HG03159 (cell line): ENCODE measurements at regions not wholly inside any gene's neighbourhood (a gene's known extent, or its start where the extent isn't known, plus 50 kb on each side); places are given as distances from the start of the nearest gene placed in this dataset.

Experiments used
- ATAC-seq: cut with Tn5 transposase; IDR thresholded peaks from one replicate; pipeline ENCODE4 v1.9.1; 2021; ENCODE audit warnings: mild to moderate bottlenecking, moderate library complexity; ENCODE audit not compliant: unreplicated experiment

DNA sequence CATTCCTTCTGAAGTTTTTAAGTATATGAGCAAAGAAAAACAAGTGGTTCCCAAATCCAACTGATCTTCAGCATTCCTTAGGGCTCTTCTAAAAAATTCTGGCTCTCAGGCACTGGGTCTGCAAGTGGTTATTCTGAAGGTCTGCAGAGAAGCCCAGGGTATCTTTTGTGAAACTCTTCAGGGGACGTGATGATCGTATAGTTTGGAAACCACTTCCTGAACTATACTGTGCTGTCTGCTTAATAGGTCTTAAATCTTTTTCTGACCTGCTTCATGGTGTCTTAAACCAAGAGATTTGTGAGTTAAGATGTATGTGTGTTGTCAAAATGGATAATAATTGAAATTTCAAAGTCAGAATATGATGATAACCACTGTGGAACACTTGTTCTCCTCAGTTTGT is 115.5 kb downstream of the LHX9 start:
- ATAC-seq, result no peak

DNA sequence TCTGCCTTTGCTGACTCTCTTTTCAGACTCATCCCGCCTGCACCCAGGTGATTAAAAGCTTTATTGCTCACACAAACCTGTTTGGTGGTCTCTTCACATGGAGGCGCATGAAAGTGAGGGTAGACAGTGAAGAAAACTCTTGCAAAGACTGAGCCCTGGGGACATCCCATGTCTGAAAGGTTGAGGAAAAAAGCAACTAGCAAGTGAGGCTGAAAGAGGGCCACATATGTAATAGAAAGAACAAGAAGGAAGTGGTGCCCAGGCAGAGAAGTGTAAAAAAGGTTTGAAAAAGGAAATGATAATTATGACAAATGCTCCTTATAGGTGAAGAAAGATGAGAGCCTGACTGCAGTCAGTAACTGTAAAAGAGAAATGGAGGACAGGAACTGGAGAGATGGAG is 115.9 kb upstream of the NEK7 start:
- no peak for ATAC-seq

DNA sequence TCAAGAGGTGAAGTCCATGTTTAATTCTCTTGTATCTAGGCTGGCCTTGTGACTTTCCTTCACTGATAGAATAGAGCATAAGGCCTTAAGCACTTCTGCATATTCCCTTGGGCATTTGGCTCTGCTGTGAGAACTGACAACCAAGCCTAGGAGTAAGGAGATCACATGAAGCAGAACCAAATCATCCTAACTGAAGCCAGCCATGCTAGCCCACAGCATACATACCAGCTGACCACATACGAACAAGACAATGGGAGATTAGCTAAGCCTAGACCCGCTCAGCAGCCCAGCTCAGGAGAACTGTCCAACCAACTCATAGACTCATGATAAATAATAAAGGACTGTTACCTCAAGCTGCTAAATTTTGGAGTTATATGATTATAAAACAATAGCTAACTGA is 114.6 kb upstream of the NEK7 start:
- no peak for ATAC-seq

DNA sequence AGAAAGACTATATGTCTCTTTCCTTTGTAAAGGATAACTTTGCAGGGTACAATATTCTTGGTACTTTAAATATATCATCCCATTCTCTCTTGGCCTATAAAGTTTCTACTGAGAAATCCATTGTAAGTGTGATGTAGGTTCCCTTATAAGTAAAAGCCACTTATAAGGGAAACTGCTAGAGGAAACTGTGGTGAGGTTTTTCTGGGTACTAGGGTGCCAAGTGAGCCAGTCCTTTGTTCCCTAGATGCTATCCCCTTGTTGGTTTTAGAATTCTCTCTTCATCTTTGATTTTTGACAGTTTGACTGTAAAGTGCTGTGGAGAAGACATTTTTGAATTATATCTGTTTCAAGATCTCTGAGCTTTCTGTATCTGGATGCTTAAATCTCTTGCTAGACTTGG is 108.9 kb upstream of the NEK7 start:
- no peak for ATAC-seq

DNA sequence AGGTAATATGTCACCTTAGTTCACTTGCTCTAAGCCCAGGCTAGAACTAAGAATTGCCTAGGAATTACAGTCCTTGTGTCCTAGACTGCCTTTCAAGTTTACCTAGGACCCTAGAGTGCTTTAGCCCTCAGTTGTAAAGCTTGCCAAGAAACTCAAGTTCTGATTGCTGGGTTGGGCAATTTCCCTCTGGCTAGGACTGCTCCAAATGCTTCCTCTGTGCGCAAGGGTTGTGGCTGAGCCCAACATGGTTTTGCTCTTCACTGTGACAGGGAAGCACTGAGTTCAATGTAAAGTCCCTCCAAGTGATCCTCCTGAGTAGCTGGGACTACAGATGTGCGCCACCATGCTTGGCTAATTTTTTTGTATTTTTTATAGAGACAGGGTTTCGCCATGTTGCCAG is 102.3 kb upstream of the NEK7 start:
- ATAC-seq, result no peak

DNA sequence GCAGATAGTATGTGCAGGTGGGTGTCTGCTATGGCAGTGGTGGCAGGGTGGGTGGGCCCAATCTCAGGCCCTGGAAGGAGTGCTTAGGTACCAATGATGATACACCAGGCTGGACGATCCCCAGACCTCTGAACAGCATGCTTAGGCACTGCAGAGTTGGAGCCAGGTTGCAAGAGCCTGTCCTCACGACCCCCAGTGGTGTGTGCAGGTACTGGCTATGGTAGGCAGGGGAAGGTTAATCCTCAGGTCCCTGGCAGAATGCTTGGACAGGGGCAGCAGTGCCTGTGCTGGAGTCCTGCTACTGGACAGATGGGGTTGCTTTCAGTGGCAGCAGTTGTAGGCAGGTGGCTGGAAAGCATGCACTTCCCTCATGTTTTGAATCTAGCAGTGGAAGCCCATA is 100.5 kb upstream of the NEK7 start:
- peak; percentile 88 for ATAC-seq

DNA sequence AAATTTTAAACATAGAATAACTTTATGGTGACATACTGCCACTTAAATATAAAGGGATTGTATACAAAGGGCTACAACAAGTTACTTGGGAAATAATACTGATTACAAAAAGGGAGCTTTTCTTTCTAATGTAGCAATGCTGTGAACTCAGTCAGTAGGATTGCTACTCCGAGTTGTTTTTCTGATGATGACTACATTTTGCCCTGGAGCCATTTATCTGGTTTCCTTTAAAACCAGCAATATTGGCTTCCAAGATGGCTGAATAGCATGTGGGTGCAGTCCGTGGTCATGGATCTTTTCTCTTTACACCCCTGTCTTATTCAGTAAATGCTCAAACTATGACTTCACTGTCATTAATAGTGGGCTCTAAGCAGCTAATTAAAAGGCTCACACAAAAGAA is 92.6 kb upstream of the NEK7 start:
- no peak for ATAC-seq

DNA sequence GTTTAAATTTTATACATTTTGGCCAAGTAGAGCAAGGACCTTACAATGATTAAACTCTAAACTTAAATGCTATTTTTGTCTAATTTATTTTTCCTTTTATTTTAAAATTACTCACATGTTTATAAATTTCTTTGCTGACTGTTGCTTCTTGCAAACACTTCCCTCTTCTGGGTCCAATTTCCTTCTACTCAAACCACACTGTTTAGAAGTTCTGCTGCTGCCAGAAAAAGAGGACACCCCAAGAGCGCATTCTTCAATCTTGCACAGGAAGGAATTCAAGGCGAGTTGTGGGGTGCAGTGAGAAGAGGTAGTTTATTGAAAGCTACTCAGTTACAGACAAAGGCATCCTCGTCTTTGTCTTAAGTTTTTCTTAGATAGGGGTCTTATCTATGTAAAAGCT is 88.5 kb upstream of the NEK7 start:
- no peak for ATAC-seq

DNA sequence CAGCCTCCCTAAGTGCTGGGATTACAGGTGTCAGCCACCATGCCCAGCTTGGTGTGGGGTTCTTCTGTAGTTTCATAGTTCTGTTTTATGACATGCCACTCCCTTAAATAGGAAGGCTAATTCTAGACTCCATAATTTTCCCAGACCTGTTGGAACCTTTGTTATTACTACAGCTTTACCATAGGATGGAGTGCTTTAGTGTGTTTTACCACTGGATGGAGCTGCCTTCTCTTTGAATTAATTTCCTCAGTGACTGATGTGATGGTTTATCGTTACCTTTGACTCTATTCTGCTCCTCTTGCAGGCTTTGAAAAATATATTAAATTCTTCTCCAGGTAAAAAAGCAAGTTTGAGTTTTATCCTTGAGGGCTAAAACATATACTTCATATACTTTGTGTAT is 84.6 kb upstream of the NEK7 start:
- ATAC-seq, result no peak

DNA sequence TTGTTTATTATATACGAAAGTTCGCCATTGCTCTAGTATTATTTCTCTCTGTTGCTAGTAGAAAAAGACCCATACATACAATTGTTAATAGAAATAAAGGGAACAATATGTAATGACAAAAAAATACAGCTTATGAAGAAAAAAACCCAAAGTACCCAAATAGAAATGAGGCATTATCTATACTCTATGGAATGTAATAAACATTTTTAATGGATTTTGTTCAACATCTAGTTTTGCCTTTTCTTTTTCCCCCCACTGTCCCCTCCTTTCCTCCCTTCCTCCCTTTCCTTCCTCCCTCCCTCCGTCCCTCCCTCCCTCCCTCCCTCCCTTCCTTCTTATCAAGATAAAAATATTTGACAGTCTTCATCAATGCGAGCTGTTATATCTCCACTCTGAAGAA is 81.5 kb upstream of the NEK7 start:
- ATAC-seq, result no peak

DNA sequence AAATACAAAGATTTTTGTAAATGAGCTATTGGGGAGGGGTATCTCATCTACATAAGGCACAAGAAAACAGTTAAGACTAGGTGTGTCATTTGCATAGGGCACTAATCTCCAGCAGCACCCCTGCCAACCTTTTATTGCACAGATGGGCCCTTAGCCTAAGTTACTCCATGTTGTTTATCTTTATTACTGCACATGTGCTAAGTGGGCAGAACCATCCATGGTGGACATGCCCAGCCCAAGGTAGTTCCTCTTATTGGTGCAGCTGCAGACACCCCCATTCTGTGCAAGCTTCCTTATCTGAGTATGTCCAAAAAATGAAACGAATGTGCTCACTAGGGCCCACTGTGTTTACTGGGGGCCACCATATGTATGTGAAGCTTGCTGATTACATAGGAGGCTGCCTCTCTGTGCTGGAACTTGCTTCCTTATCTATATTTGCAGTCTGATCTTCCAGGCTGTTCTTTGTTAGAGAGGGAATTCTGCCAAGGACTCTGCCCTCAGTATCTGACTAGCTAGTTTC is 77.3 kb upstream of the NEK7 start:
- ATAC-seq, result no peak

DNA sequence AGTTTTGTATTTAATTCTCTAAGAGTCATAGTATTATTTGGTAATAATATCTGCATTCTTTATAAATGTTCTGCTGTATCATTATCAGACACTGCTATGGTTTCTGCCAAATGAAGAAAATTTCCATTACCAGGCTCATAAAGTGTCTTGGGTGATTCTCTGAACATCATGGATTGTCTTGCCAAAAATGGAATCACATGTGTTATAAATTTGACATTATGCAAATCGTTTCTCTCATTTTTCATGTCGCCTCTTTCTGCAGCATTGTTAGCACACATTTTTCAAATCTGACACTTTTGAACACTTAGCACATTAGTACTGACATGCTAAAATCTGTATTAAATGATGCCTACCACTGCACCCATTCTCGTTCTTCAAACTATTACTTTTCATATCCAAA is 74.2 kb upstream of the NEK7 start:
- no peak for ATAC-seq

DNA sequence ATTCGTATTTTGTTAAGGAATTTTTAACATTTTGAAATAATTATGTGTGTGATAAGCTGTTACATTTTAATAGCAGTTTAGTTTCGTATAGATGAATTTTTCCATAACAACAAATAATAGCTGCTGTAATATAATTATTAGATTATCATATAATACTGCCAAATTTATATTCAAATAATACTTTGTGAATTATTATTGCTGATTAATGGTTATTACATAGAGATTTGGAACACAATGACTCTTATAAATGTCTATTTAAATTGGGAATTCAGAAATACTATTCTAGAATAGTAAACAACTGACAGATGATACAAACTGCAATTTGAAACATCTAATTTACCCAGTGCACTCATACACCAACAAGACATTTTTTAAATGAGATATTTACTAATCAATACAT is 73.2 kb upstream of the NEK7 start:
- no peak for ATAC-seq

DNA sequence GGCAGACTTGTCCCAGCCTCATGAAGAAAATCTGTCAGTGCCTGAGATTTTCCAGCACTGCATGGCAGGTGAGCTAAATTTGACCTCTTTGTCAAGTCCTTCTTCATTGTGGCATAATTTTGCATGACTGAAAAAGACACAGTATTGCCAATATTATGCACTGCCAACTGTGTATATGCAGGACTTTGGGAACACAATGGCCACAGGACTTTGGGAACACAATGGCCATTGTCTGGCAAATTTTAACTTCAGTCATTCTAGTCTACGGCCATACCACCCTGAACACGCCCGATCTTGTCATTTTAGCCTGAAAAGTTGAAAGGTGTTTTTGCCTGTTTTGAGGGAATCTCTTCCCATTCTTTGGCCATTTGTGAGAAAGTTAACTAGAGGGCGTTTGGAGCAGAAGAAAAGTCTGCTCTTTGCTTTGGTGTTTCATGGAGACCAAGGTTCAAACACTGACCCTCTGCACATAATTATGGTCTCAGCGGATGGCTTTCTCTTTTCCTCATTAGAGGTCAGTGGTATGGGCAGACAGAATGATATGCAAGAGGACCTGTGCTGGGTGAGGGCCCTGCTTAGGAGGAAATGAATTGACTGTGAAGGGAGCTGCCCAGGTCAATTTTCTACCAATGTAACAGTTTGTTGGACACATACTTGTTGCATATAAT is 72.4 kb upstream of the NEK7 start:
- ATAC-seq, result no peak

DNA sequence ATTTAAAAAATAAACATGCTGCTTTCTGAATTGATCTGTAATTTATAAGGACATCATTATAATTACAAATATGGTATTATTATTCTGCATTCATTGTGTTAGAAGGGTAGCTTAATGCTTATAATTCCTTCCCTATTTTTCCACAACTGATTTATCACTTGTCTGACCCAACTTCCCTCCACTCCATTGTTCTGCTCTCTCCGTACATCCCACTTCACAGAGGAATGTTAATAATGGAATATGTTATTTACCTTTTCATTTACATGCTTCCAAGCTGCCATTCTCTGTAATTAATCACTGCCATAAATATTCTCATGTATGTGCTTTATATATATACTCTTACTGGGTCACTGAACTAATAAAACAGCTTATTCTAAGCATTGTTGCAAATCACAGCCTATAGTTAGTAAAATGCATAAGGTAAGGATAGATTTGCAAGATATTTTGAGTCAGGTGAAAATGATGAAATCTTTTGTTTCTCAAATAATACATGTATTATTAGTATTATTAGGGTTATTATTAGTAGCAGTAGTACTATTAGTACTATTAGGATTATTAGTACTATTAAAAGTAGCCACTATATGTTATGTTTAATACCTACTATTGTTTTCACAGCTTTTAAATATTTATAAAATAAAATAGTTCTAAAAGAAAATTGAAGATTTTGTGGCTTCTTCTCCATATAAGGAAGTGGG is 70.6 kb upstream of the NEK7 start:
- no peak for ATAC-seq

DNA sequence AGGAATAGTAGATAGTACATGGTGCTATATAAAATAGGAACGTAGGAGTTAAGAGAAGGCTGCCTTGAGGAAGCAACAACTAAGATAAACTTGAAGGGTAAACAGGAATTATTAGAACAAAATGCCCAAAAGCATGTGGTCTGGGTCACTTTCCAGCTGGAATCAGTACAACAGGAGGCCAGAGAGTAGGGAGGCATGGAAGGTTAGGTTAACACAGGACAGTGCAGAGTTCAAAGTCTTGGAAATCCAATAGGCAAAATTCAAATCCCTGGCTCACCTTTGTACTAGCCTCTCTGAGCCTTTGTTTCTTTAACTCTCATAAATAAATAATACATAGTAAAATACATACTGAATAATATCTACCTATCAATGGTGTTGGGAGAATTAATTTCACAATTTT is 69.0 kb upstream of the NEK7 start:
- no peak for ATAC-seq

DNA sequence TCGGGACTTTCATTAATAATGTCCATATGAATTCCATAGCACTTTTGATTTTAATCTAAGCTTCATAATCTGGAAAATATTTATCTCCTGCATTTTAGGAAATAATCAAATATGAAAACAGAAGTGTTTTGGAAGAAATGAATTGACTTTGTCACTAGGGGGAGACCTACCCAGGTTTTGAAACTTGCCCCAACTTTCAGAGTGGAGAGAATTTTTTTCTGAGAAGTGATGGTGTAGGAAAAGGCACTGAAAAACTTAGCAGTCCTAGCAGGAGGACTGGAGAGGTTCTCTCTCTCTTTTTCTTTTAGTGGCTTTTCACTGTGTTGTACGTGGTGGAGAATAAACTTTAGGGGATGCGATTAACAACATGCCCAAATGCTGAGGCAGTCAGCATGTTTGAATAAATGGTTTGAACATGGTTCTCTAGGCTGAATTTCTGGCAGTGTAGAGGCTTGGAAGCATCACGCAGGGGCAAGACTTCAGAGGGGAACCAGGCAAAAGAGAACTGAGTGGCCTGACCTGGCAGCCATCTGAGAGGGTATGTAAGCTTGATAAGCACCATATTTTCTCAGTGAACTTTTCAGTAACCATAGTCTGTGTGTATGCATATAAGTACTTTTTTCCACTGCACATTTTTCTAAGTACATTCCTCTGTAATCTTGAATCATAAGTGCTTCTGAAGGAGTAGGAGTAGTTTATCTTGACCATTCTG is 68.3 kb upstream of the NEK7 start:
- ATAC-seq, result peak; percentile 67

DNA sequence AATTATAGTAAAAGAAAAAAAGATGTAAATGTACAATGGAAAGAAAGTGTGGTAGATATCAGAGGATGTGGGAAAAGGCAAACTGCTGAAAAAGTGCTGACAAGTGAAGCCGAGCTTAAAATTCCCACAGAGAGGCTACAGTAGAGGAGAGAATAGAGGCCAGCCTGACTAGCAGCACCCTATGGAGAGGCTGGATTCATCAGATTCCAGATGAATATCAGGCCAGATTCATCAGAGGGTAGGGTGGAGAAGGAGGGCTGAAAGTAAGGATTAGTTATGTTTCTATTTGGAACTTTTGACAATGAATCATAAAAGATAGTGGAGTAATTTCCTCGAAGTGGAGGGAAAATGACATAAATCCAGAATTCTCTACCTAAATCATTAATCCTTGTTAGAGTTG is 60.4 kb upstream of the NEK7 start:
- ATAC-seq, result no peak

DNA sequence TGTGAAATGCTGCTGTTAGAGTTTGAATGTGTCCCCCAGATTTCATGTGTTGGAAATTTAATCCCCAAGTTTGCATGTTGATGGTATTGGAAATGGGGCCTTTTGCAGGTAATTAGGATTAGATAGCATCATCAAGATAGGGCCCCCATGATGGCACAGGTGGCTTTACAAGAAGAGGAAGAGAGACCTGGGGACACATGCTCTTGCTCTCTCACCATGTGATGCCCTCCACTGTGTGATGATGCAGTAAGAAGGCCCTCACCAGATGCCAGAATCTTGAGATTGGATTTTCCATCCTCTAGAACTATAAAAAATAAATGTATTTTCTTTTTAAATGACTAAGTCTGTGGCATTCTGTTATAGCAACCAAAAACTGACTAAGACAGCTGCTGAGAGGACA is 57.0 kb upstream of the NEK7 start:
- no peak for ATAC-seq

DNA sequence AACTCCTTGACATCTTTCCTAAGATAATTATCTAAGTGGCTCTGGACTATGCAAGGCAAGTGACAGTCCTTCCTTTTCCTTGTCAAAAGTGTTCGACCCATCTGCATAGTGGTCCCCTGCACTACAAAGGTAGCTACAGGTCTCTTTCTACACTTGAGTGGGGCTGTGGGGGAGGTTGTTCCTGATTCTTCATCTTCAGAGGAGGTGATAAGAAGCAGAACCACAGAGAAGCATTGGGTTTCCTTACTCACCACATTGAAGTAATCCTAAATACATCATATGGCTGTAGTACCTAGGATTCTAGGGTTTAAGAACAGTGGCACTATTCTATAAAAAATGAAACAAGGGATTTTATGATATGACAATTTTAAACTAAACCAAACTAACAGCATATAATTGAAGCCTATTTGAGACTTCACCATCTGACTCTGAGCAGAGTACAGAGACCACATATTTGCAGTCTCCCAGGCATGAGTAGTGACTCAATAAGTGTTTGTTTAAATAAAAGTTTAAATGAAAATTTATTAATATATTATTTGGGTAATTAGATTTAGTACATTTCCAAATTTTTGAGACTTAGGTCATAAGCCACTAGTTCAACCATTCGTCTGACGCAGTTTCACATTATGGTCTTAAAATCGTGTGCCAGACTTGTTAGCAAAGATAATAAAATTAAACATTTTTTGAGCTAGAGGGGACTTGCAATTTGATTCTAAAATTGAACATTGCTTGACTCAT is 54.9 kb upstream of the NEK7 start:
- no peak for ATAC-seq

DNA sequence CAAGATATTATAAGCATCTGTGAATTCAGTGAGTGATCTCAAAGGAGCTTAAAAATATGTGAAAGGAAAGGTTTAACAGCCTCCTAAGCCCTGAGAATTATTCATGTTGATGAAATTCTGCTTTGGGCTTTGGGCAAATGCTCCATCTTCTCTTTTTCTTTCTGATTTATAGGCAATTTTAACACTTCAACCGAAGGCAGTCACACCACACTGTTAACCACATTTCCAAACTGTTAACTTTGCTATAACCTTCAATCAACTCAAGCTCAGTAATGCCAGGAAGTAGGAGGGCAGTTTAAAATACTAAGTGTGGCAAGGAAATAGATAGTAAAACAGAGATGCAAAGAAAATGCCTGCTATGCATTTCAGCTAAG is 54.4 kb upstream of the NEK7 start:
- ATAC-seq, result no peak

DNA sequence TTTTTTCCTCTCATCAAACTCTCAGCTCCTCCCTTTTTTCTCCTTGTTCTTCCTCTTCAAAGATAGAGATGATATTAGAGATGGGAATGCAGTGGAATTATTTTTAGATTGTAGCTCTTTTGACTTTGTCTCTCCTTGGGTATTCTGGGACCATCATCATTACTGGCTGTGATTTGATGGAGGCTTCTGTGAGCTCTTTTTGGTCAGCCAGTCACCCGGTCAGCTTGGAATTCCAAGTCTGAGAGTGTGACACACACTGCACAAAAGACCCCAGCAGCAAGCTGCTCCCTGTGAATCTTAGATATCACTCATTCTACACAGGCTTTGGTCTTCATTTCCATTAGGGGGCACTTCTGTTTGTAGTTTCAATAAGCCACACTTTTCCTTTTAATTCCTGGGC is 51.6 kb upstream of the NEK7 start:
- ATAC-seq, result no peak
